ENCODE measurements at regions not wholly inside any gene's neighbourhood (a gene's known extent, or its start where the extent isn't known, plus 50 kb on each side); places are given as distances from the start of the nearest gene placed in this dataset.

DNA sequence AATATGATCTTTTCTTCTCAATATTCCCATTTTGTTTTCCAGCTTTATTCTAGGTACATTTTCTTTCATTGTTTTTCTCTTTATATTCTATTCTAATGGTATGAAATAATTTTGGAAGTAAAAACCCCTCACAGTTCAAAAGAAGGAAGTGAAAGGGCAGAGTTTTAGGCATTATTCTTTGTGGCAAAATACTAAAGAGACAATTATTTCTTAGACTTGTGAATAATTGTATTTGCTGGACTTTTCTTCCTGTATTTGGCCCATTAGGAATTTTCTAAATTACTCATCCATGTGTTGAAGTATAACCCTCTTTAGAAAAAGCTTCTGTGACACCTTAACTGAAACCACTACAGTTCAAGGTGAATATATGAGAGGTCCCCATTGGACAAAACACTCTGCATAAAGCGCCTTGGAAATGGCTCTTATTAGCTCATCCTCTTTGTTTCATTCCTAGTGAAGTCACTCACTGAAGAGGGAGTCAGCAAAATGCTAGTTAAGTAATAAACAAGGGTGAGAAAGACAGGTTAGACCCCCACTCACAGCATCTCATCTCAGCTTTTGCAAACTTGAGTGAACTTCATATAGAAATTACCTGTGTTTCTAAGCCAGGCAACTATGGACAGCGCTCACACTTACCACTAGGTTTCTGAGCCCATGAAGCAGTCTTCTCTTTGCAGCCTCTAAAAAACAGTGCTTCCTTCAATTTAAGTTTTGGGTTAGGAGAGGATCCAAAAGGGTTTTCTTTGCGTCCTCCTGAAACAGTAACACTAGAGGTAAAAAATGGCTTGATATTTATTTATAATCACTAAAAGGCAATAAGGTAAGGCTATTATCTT lies 327.5 kb downstream of the ARPP21 start:
- Mint-ChIP-seq H3K4me1 (no peaks in the 10 kb centered on the region), H3K36me3 (ENCODE audit: low read depth) (no peaks in the 10 kb centered on the region), H3K9me3 (no peaks in the 10 kb centered on the region), H3K27me3 (ENCODE audit: low read depth) (no peaks in the 10 kb centered on the region), H3K4me3 (no peak overlapping the region), H3K27ac (ENCODE audit: unreplicated experiment) (no peak overlapping the region)
- DNase-seq (ENCODE audit: low read depth, low spot score), result no peak
- TF ChIP-seq, protein P1, sequence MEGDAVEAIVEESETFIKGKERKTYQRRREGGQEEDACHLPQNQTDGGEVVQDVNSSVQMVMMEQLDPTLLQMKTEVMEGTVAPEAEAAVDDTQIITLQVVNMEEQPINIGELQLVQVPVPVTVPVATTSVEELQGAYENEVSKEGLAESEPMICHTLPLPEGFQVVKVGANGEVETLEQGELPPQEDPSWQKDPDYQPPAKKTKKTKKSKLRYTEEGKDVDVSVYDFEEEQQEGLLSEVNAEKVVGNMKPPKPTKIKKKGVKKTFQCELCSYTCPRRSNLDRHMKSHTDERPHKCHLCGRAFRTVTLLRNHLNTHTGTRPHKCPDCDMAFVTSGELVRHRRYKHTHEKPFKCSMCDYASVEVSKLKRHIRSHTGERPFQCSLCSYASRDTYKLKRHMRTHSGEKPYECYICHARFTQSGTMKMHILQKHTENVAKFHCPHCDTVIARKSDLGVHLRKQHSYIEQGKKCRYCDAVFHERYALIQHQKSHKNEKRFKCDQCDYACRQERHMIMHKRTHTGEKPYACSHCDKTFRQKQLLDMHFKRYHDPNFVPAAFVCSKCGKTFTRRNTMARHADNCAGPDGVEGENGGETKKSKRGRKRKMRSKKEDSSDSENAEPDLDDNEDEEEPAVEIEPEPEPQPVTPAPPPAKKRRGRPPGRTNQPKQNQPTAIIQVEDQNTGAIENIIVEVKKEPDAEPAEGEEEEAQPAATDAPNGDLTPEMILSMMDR (conservative IDR thresholded peaks at IDR 0.05), result no peak

DNA sequence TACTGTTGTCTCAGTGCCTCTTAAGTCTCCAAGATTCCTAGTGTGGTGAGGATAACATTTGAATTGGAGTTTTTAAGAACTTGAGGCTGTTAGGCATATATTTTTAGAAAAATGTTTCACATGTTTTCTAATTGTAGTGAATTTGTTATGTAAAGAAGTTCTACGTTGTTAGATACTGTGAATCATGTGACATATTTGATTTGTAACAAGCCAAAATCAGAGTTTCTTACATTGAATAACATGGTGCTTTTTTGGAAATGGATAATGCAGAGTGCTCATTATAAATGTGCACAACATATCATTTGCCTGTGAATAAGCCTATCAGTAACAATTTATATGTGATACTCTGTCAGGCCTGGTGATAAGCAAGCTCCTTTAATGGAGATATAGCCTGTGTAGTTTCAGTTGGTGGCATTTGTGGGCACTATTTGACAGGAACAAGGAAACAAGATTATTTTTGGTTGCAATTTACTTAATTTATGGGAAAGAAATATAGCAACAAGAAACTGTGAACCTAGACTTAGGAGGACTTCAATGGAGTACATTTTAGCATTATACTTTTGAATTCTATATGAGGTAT lies 328.8 kb downstream of the ARPP21 start:
- Mint-ChIP-seq H3K27me3 (ENCODE audit: low read depth) (no peaks in the 10 kb centered on the region), H3K36me3 (ENCODE audit: low read depth) (no peaks in the 10 kb centered on the region), H3K9me3 (peaks cover 3% of the 10 kb centered on the region), H3K4me3 (no peak overlapping the region), H3K4me1 (no peaks in the 10 kb centered on the region), H3K27ac (ENCODE audit: unreplicated experiment) (no peak overlapping the region)
- DNase-seq (ENCODE audit: low read depth, low spot score), result no peak
- TF ChIP-seq, protein P1 (conservative IDR thresholded peaks at IDR 0.05), result no peak

DNA sequence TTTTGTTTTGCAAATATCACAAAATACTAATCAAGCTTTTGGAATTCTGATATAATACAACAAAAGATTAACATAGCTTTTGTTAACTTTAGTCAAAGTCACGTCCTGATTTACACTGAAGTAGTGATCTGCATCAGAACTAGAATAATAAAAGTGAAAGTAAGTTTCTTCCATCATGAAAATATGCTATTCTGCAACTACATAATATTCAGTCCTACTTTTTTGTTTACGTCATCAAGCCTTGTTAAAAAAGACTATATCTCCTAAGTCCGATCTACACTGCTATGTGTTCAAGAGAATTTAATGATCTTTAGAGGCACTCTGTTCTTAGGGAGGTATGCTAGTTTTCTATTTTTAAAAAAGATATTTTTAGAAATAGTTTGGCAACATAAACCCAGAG lies 330.1 kb downstream of the ARPP21 start:
- no peaks in the 10 kb centered on the region for H3K36me3 Mint-ChIP-seq (ENCODE audit: low read depth)
- H3K4me1 Mint-ChIP-seq, result no peaks in the 10 kb centered on the region
- H3K27me3 Mint-ChIP-seq (ENCODE audit: low read depth), result no peaks in the 10 kb centered on the region
- H3K9me3 Mint-ChIP-seq, result peaks cover 3% of the 10 kb centered on the region
- no peak for DNase-seq (ENCODE audit: low read depth, low spot score)
- TF ChIP-seq, protein P1 (conservative IDR thresholded peaks at IDR 0.05), result no peak
- H3K27ac Mint-ChIP-seq (ENCODE audit: unreplicated experiment), result no peak overlapping the region
- no peak overlapping the region for H3K4me3 Mint-ChIP-seq

DNA sequence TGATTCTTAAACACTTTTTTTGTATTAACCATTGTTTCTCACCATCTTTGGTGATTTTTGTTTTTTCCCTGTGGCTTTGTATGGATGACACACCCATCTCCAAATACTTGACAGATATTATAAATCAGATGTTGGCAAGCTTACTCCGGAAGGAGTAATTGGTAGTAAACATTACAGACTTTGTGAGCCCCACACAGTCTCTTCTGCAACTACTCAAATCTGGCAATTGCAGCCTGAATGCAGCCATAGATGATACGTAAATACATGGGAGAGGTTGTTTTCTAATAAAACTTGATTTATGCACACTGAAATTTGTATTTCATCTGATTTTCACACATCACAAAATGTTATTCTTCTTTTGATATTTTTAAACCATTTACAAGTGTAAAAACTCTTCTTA lies 331.5 kb downstream of the ARPP21 start:
- Mint-ChIP-seq H3K27me3 (ENCODE audit: low read depth) (no peaks in the 10 kb centered on the region), H3K9me3 (peaks cover 3% of the 10 kb centered on the region), H3K27ac (ENCODE audit: unreplicated experiment) (no peak overlapping the region), H3K36me3 (ENCODE audit: low read depth) (no peaks in the 10 kb centered on the region), H3K4me1 (no peaks in the 10 kb centered on the region), H3K4me3 (no peak overlapping the region)
- TF ChIP-seq, protein P1 (conservative IDR thresholded peaks at IDR 0.05), result no peak
- DNase-seq (ENCODE audit: low read depth, low spot score), result no peak

DNA sequence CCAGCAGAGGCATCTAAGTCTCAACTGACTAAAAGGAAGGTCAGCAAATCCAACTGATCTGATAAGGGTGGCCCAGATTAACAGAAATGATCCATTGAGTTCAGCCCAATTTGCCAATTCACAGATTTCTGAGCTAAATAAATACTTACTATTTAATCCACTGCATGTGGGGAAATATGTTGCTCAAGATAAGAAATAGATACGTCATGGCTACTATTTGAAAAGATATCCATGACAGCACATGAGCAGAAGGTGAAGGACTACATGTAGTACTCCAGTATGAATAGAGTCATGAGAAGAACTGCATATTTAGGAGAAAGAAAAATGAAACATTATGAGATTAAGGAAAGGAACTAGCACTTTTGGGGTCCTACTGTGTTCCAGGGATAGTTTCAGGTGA lies 332.4 kb downstream of the ARPP21 start:
- H3K27me3 Mint-ChIP-seq (ENCODE audit: low read depth), result no peaks in the 10 kb centered on the region
- H3K4me3 Mint-ChIP-seq, result no peak overlapping the region
- no peak for DNase-seq (ENCODE audit: low read depth, low spot score)
- TF ChIP-seq, protein P1 (conservative IDR thresholded peaks at IDR 0.05), result no peak
- no peaks in the 10 kb centered on the region for H3K36me3 Mint-ChIP-seq (ENCODE audit: low read depth)
- H3K9me3 Mint-ChIP-seq, result peaks cover 3% of the 10 kb centered on the region
- no peaks in the 10 kb centered on the region for H3K4me1 Mint-ChIP-seq
- H3K27ac Mint-ChIP-seq (ENCODE audit: unreplicated experiment), result no peak overlapping the region

All from neural crest cell (in vitro differentiated cells).